Uterus (tissue), 2 donors: ENCODE measurements at regions not wholly inside any gene's neighbourhood (a gene's known extent, or its start where the extent isn't known, plus 50 kb on each side); places are given as distances from the start of the nearest gene placed in this dataset.

ENCODE experiments used
- CTCF ChIP-seq, 4 experiments: fragments of 200-600 bp in 2 of 4; fragments of 450-650 bp in 2 of 4; sonication (generic) in 2 of 4; IDR thresholded peaks; one replicate each; pipeline ENCODE4 v1.5.1; 2016 to 2019; ENCODE audit warnings: antibody characterized with exemption in 4 of 4, mild to moderate bottlenecking in 2 of 4, moderate library complexity in 1 of 4
- POLR2A ChIP-seq, 2 donors: fragments of 450-650 bp; IDR thresholded peaks; one replicate each; pipeline ENCODE4 v1.6.1; 2016; ENCODE audit warnings: antibody characterized with exemption in 2 of 2, mild to moderate bottlenecking in 1 of 2, moderate library complexity in 1 of 2

GRCh38 chr6:85251300-85251699 lies 198.6 kb upstream of the NT5E start:
- no peak for TF ChIP-seq CTCF (IDR thresholded peaks at IDR 0.05)
- no peak for TF ChIP-seq POLR2A (IDR thresholded peaks at IDR 0.05)
